T-helper 1 cell treated with Interleukin-12 subunit alpha and Interleukin-12 subunit beta and Interleukin-4 antibody, amounts not matched to agents 30 μg/mL and 1 μg/mL, for 36 hours (primary cell): ENCODE measurements at regions not wholly inside any gene's neighbourhood (a gene's known extent, or its start where the extent isn't known, plus 50 kb on each side); places are given as distances from the start of the nearest gene placed in this dataset.

Source experiments
- H3K27ac Mint-ChIP-seq: one replicate; pipeline ENCODE4 v1.8.0; 2021; ENCODE audit warnings: mild to moderate bottlenecking, mixed read lengths
- H3K27me3 Mint-ChIP-seq: one replicate; pipeline ENCODE4 v1.8.0; 2021; ENCODE audit warnings: low read depth, mixed read lengths
- H3K36me3 Mint-ChIP-seq: one replicate; pipeline ENCODE4 v1.8.0; 2021; ENCODE audit warnings: low read depth, mixed read lengths
- H3K4me1 Mint-ChIP-seq: one replicate; pipeline ENCODE4 v1.8.0; 2021; ENCODE audit warnings: low read depth, mixed read lengths
- H3K4me3 Mint-ChIP-seq: one replicate; pipeline ENCODE4 v1.8.0; 2021; ENCODE audit warnings: mild to moderate bottlenecking, moderate library complexity, mixed read lengths
- H3K9me3 Mint-ChIP-seq: one replicate; pipeline ENCODE4 v1.8.0; 2021; ENCODE audit warnings: mixed read lengths

DNA sequence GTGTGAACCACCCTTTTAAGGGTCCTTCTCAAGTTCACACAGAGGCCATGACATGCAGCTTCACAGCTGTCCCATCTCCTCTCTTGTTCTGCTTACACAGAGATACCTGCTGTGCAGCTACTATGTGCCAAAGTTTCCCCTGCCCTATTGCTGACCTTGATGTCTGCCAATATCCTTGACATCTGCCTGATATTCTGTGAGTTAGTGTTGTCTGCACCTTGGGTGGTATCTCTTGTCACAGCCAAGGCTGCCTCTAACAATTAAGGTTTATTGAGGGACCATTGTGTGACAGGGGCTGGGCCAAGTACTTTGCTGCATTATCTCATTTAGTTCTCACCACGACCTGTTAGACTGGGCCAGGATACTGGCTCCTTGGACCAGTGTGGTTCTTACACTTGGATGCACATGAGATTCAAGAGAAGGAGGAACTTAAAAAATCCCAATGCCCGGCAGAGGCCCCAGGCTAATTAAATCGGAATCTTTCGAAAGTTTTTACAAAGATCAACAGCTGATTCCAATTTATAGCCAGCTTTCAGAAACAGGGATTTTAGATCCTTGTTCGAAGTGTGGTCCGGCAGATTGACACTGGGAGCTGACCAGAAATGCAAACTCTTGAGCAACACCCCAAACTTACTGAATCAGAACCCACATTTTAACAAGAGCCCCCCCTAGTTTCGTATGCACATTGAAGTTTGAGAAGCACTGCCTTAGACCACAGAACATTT lies 178.6 kb downstream of the SATB1 start:
- Mint-ChIP-seq H3K4me3 (no peak overlapping the region), H3K4me1 (no peaks in the 10 kb centered on the region), H3K27me3 (peaks cover 25% of the 10 kb centered on the region), H3K9me3 (no peaks in the 10 kb centered on the region), H3K27ac (no peak overlapping the region), H3K36me3 (no peaks in the 10 kb centered on the region)

DNA sequence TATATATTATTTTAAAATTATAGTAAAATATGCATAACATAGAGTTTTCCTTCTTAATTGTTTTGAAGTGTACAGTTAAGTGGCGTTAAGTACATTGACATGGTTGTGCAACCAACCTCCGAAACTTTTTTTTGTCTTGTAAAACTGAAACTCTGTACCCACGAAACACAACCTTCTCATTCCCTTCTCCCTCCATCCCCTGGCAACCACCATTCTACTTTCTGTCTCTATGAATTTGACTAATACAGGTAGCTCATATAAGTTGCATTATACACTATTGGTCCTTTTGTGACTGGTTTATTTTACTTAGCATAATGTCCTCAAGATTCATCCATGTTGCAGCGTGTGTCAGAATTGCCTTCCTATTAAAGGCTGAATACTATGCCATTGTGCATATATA lies 179.4 kb downstream of the SATB1 start:
- Mint-ChIP-seq H3K36me3 (no peaks in the 10 kb centered on the region), H3K9me3 (no peaks in the 10 kb centered on the region), H3K4me3 (no peak overlapping the region), H3K27me3 (peaks cover 25% of the 10 kb centered on the region), H3K4me1 (no peaks in the 10 kb centered on the region), H3K27ac (no peak overlapping the region)

DNA sequence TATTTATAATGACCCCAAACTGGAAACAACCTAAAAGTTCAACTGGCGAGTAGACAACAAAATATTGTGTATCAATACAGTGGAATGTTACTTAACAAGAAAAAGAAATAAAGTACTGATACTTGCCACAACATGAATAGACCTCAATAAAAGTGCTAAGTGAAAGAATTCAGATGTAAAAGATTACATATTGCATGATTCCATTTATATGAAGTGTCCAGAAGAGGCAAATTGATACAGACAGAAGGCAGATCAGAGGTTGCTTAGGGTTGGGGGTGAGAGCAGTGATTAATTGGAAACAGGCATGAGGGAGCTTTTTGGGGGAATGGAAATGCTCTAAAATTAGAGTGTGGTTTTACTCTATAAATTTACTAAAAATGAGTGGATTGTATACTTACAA lies 183.3 kb downstream of the SATB1 start:
- no peaks in the 10 kb centered on the region for H3K36me3 Mint-ChIP-seq
- no peaks in the 10 kb centered on the region for H3K9me3 Mint-ChIP-seq
- no peak overlapping the region for H3K4me3 Mint-ChIP-seq
- H3K27me3 Mint-ChIP-seq: peaks cover 14% of the 10 kb centered on the region
- H3K27ac Mint-ChIP-seq: no peak overlapping the region
- H3K4me1 Mint-ChIP-seq: no peaks in the 10 kb centered on the region

DNA sequence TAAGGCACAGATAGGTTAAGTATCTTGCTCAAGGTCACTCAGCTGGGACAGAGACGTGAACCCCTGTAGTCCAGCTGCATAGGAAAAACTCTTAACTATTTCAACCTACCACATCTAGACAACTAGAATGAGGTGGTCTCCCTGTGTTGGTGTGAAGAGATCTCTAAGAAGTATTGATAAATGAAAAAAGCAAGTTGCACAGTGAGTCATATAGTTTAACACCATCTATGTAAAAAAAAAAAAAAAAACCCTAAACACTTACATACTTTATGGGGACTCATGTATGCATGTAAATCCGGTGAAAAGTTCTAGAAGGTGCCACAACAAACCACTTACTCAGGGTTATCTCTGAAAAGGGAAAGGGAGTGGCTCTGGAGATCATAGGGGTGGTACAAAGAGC lies 185.5 kb downstream of the SATB1 start:
- Mint-ChIP-seq H3K36me3 (no peaks in the 10 kb centered on the region), H3K27me3 (peaks cover 14% of the 10 kb centered on the region), H3K9me3 (no peaks in the 10 kb centered on the region), H3K27ac (no peak overlapping the region), H3K4me1 (no peaks in the 10 kb centered on the region), H3K4me3 (no peak overlapping the region)

DNA sequence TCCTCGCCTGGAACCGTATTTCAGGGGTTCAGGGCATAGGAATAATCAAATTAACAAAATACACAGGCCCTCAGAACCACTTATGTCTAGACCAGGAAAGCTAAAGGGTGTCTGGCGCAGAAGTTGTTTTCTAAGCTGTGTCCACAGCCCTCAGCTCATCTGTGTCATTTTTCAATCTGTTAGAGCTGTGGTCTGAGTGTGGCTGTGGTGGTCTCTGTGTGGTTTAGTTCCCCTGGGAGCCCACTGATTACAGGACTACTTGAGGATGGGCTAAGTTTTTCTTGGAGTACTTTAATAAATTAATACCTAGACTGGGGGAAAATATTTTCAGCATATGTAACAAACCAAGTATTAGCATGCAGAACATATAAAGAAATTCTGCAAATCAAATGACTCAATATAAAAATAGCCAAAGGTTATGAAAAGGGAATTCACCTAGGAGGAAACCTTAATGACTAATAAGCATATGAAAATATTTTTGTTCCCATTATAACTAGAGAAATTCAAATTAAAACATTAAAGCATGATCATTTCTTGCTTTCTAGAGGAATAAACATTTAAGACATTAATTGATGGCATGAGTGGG lies 186.3 kb downstream of the SATB1 start:
- Mint-ChIP-seq H3K4me1 (no peaks in the 10 kb centered on the region), H3K4me3 (no peak overlapping the region), H3K36me3 (no peaks in the 10 kb centered on the region), H3K27me3 (peaks cover 13% of the 10 kb centered on the region), H3K9me3 (no peaks in the 10 kb centered on the region), H3K27ac (no peak overlapping the region)

DNA sequence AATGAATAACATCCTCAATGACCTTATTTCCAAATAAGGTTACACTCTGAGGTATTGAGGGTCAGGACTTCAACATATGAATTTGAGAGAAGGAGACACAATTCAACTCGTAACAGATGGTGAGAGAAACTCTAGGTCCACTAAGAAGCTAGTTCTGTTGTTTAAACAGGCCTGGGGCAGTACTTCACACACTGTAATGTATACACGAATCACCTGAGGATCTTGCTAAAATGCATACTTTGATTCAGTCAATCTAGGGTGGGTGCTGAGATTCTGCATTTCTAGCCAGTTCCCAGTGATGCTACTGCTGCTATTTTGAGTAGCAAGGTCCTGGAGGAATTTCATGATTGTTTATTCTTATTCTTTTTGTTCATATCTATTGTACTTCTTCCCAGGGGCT lies 186.8 kb downstream of the SATB1 start:
- no peaks in the 10 kb centered on the region for H3K9me3 Mint-ChIP-seq
- H3K4me1 Mint-ChIP-seq: no peaks in the 10 kb centered on the region
- H3K27me3 Mint-ChIP-seq: peaks cover 13% of the 10 kb centered on the region
- H3K4me3 Mint-ChIP-seq: no peak overlapping the region
- H3K36me3 Mint-ChIP-seq: no peaks in the 10 kb centered on the region
- no peak overlapping the region for H3K27ac Mint-ChIP-seq

DNA sequence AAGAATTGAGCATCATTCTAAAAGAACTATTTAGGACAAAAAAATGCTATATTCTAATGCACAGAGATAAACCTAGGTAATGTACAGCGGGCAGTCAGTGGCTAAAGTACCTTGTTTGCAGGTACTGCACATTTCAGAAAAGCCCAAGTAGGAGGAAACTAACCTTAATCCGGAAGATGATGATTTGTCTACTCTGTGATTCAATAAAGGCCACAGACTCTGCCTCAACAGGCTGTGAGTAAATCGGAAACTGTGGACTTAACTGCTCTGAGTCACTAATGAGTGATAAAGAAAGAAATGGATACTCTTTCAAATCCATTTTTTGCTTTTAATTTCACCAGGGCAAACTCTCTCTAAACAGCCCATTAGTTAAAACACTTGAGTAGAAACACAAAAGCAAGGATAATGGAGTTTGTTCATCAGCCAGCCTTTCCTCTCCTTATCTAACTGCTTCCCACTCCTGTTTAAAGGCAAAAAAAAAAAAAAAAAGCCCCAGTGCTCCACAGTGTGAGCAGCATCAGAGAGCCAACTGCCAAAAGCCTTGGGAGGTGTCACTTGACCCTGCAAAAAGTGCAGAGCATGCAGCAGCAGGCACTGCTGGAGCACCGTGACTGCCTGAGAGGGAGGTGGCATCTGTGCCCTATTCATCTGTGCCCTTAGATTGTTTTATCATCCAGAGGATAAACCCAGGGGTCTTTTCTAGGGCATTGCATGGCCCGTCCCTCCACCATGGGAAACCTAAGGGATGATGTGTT lies 187.7 kb downstream of the SATB1 start:
- no peak overlapping the region for H3K27ac Mint-ChIP-seq
- H3K4me1 Mint-ChIP-seq: no peaks in the 10 kb centered on the region
- H3K4me3 Mint-ChIP-seq: no peak overlapping the region
- no peaks in the 10 kb centered on the region for H3K9me3 Mint-ChIP-seq
- H3K36me3 Mint-ChIP-seq: no peaks in the 10 kb centered on the region
- H3K27me3 Mint-ChIP-seq: peaks cover 17% of the 10 kb centered on the region

DNA sequence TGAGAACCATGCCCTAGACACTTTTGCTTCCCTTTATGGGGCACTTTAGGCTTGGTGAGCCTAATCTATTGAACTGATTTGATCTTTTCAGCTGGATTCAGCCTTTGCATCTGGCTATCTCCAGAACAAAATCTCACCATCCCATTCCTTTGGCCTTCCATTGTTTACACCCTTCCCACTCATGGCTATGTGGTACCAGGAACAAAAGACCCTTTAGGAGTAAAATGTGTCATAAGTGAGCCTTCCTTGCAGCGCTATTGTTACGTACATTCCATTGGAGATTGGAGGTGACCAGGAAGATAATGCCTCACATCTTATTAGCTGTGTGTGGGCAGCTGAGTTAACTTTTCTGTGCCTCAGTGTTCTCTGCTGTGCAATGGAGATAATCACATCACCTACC lies 188.4 kb downstream of the SATB1 start:
- H3K27ac Mint-ChIP-seq: no peak overlapping the region
- H3K36me3 Mint-ChIP-seq: no peaks in the 10 kb centered on the region
- H3K9me3 Mint-ChIP-seq: no peaks in the 10 kb centered on the region
- H3K4me1 Mint-ChIP-seq: no peaks in the 10 kb centered on the region
- H3K4me3 Mint-ChIP-seq: no peak overlapping the region
- H3K27me3 Mint-ChIP-seq: peaks cover 13% of the 10 kb centered on the region

DNA sequence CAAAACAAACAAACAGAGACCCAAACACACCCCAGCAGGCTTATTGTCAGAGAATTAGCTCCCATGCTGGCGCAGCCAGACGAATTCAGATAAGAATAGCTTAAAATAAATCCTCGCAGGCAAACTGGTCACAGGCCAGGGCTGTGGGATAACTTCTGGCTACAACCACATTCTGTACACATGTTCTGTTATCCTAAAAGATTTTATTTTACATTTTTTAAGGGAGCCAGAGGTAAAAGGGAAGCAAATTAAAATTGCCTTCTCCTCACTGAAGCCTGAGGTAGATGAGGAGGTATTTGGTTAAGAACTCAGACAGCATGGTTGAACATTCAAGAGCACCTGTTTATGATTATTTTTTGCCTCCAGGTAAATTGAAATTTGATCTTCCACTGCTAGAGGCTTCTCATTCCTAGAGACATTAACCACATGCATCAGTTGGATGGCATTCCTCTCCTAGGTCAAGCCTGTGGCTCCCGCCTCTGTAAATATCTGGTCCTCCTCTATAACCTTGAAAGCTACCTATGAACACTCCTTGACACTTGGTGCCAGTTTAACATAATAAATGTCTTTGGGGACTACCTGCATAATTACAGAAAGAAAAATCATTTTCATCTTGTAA lies 190.3 kb downstream of the SATB1 start:
- Mint-ChIP-seq H3K27me3 (peaks cover 13% of the 10 kb centered on the region), H3K36me3 (no peaks in the 10 kb centered on the region), H3K9me3 (no peaks in the 10 kb centered on the region), H3K27ac (no peak overlapping the region), H3K4me1 (no peaks in the 10 kb centered on the region), H3K4me3 (no peak overlapping the region)

DNA sequence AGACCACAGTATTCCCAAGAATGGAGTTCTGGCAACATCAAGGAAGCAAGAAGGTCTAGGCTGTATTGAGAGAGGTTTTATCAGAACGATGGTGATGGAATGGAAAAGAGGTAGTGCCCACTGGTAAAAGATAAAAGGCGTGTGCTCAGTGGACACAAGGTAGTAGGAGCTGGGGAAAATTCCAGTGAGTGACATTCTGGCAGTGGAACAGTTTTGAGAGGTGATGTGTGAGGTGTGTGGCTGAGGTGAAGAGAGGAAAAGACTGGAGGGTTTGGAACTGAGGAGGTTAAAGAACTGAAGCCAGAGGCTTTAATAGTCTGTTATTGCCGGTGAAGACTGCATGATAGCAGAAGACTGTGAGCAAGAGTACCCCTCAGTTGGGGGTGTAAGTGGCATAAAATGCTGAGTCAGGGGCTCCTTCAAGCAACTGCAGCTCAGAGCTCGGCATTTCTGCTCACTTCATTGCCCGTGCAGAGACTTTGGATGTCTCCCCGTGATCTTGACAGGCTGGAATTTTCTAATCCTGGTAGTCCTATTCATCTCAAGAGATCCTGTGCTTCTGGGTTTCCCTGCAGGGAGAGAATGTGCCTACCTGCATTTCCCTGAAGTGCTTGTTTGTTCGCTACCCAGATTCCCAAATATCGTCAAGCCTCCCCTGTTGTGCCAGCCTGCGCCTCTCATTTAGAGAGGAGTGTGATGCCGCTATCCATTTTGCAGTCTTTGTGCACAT lies 191.0 kb downstream of the SATB1 start:
- H3K27ac Mint-ChIP-seq: no peak overlapping the region
- H3K4me1 Mint-ChIP-seq: no peaks in the 10 kb centered on the region
- H3K9me3 Mint-ChIP-seq: no peaks in the 10 kb centered on the region
- no peaks in the 10 kb centered on the region for H3K36me3 Mint-ChIP-seq
- H3K27me3 Mint-ChIP-seq: peaks cover 13% of the 10 kb centered on the region
- no peak overlapping the region for H3K4me3 Mint-ChIP-seq

DNA sequence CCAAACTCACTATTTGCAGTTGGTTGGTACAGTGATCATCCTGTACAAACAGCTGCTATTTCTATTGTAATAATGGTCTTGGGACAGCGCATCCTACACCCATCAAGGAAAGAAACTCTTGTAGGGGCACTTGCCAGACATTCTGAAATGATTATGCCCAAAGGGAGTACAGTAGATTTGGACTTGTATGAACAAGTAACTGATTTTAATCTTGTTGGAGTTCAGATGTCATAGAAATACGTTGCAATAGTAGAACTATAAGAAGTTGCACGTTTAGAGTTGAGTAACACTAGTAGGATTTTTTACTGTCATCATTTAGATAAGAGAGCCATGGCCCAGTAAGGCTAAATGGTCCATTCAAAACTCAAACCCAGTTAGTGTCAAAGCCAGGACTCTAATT lies 192.8 kb downstream of the SATB1 start:
- no peak overlapping the region for H3K27ac Mint-ChIP-seq
- no peaks in the 10 kb centered on the region for H3K4me1 Mint-ChIP-seq
- peaks cover 18% of the 10 kb centered on the region for H3K27me3 Mint-ChIP-seq
- no peak overlapping the region for H3K4me3 Mint-ChIP-seq
- H3K36me3 Mint-ChIP-seq: no peaks in the 10 kb centered on the region
- H3K9me3 Mint-ChIP-seq: no peaks in the 10 kb centered on the region

DNA sequence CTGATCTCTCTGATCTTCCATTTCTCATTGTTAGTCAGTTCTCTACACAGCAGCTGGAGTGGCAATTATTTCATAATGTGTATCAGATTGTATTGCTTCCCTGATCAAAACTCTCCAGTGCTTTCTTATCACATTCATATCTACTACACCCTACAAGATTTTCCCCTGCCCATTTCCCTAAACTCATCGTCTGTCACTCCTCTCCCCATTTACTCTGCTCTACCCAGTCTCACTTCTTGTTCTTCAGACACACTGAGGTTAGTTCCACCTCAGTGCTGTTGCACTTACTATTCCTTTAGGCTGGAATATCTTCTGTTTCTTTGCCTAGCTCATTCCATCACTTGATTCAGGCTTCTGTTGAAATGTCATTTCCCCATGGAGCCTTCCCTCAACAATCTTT lies 197.1 kb downstream of the SATB1 start:
- peaks cover 8% of the 10 kb centered on the region for H3K4me1 Mint-ChIP-seq
- no peaks in the 10 kb centered on the region for H3K36me3 Mint-ChIP-seq
- H3K9me3 Mint-ChIP-seq: no peaks in the 10 kb centered on the region
- H3K27ac Mint-ChIP-seq: no peak overlapping the region
- peaks cover 9% of the 10 kb centered on the region for H3K27me3 Mint-ChIP-seq
- H3K4me3 Mint-ChIP-seq: no peak overlapping the region

DNA sequence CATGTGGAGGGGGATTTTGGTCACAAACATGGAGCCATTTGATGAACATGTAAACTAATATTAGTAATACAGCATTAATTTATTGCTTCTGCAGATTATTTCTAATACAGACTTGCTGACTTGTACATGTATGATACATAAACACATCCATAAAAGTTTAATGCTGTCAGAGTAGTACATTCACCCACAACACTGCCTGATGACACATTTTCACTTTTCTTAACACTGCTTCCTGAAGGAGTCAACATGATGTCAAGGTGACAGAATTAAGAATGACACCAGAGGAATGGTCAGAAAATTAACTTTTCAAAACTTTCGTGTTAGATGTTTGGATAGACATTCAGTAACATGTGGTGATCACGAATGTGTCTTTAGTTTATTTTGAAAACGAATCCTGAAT lies 199.4 kb downstream of the SATB1 start:
- Mint-ChIP-seq H3K4me1 (peaks cover 8% of the 10 kb centered on the region), H3K9me3 (no peaks in the 10 kb centered on the region), H3K27me3 (peaks cover 6% of the 10 kb centered on the region), H3K4me3 (no peak overlapping the region), H3K27ac (no peak overlapping the region), H3K36me3 (no peaks in the 10 kb centered on the region)

DNA sequence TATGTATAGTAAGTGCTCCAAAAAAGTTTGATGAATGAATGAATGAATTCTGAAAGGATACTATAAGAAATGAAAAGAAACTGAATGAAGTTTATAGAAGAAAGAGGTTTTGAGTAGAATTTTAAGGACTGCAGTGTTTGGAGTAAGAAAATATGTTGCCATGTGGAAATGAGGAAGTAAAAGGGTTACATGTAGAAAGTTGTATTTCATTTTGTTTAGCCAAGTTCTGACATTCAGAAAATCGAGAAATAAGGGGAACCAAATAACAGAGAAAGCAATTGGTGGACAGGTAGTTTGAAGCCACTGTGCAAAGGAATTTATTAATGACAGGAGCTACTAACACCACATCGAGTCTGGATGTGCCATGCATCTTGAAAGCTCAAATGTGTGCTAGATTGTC lies 200.7 kb downstream of the SATB1 start:
- H3K4me3 Mint-ChIP-seq: no peak overlapping the region
- peaks cover 8% of the 10 kb centered on the region for H3K4me1 Mint-ChIP-seq
- no peaks in the 10 kb centered on the region for H3K9me3 Mint-ChIP-seq
- H3K27me3 Mint-ChIP-seq: peaks cover 6% of the 10 kb centered on the region
- H3K36me3 Mint-ChIP-seq: no peaks in the 10 kb centered on the region
- H3K27ac Mint-ChIP-seq: no peak overlapping the region
